Activated naive CD8-positive, alpha-beta T cell treated with anti-CD3 and anti-CD28 coated beads, Interleukin-2, amount 10 ng/mL, durations not matched to agents 7 days and 5 days (primary cell): ENCODE measurements at regions not wholly inside any gene's neighbourhood (a gene's known extent, or its start where the extent isn't known, plus 50 kb on each side); places are given as distances from the start of the nearest gene placed in this dataset.
A peak's percentile ranks its signal among the peaks of the same experiment; 100 is the strongest.

ENCODE experiments used
- ATAC-seq: fragments of 150-1000 bp; cut with Tn5 transposase; one replicate; pipeline ENCODE4 v1.10.0; 2021; ENCODE audit warnings: low read depth, moderate library complexity
- POLR2A ChIA-PET: fragments of 350-600 bp; sonication (Branson Sonifier 250); formaldehyde crosslinking; loops from one replicate; lab custom pipeline; 2021; ENCODE audit warnings: antibody characterized with exemption; lab: Charles Lee
- DNase-seq: peaks from one replicate; pipeline ENCODE4 v3.0.0; 2021
- H3K27ac Mint-ChIP-seq: one replicate; pipeline ENCODE4 v1.8.0; 2022; ENCODE audit warnings: mild to moderate bottlenecking, mixed read lengths
- H3K27me3 Mint-ChIP-seq: one replicate; pipeline ENCODE4 v1.8.0; 2022; ENCODE audit warnings: mild to moderate bottlenecking, moderate library complexity, mixed read lengths
- H3K36me3 Mint-ChIP-seq: one replicate; pipeline ENCODE4 v1.8.0; 2021; ENCODE audit warnings: mild to moderate bottlenecking, mixed read lengths
- H3K4me1 Mint-ChIP-seq: one replicate; pipeline ENCODE4 v1.8.0; 2021; ENCODE audit warnings: mixed read lengths
- H3K4me3 Mint-ChIP-seq: one replicate; pipeline ENCODE4 v1.8.0; 2022; ENCODE audit warnings: mild to moderate bottlenecking, moderate library complexity, mixed read lengths
- H3K9me3 Mint-ChIP-seq: one replicate; pipeline ENCODE4 v1.8.0; 2021; ENCODE audit warnings: mixed read lengths

DNA sequence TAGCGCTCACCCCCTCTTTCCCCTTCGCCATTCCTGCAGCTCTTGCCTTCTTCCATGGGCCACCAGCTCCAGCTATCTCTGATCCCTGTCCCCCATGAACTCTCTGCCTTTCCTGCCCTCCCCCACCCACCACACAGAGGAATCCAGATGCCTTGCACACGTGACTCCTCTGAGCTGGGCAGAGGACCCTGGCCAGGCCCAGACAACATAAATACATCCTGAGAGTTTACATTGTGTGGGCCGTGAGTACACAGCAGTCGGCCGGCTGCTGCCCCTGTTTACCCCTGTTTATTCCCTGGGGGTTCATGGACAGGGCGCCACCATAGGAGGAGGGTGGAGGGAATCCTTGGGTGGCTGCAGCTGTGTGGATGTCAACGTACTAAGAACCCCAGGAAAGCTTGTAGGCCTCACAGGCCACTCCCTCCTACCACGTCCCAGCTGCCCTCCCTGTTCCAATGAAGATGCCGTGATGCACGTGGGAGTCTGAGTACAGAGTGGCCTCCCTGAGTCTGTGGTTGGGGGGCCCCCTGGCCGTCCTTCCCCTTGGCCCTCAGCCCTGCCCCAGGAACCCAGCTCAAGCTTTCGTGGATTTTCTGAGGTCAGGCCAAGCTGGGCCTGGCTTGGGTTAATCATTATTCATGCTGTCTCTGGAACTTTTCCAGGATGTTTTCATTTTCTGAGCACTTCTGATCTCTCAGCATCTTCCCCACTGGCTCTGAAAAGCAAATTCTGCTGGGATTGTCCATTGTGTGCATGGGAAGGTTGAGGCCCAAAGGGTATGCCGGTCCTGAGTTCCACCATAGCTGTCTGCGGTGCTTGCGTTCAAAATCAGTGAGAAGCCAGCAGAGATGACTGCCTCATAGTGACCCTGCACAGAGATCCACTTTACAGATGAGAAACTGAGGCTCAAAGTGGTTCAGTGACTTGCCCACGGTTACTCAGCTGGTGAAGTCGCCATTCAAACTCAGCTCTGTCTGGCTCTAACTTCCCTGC lies 136.3 kb downstream of the MRPL14 start:
- Mint-ChIP-seq H3K9me3 (no peaks in the 10 kb centered on the region), H3K4me3 (no peak overlapping the region), H3K27ac (no peak overlapping the region), H3K27me3 (peaks cover 3% of the 10 kb centered on the region), H3K36me3 (no peaks in the 10 kb centered on the region), H3K4me1 (no peaks in the 10 kb centered on the region)
- POLR2A ChIA-PET = no interaction called here
- ATAC-seq (no peak), DNase-seq (peak; percentile 15)

DNA sequence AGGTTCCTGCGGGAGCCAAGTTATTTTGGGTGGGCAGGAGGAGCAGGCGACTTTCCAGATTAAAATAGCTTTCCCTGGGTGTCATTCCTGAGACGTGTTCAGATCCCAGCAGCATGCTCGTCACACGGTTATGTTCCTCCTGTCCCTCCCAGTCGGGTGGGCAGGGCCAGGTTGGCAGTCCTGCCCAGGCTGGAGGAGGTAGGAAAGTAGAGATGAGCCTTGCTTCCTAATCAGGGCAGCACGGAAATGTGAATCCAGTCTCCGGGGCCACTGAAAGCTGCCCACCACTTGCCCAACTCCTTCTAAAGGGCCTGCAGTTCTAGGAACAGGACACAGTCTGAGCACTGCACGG lies 137.0 kb downstream of the MRPL14 start:
- Mint-ChIP-seq H3K4me1 (no peaks in the 10 kb centered on the region), H3K36me3 (no peaks in the 10 kb centered on the region), H3K27me3 (peaks cover 3% of the 10 kb centered on the region), H3K27ac (no peak overlapping the region), H3K4me3 (no peak overlapping the region), H3K9me3 (no peaks in the 10 kb centered on the region)
- DNase-seq (no peak), ATAC-seq (no peak)
- POLR2A ChIA-PET = no interaction called here

DNA sequence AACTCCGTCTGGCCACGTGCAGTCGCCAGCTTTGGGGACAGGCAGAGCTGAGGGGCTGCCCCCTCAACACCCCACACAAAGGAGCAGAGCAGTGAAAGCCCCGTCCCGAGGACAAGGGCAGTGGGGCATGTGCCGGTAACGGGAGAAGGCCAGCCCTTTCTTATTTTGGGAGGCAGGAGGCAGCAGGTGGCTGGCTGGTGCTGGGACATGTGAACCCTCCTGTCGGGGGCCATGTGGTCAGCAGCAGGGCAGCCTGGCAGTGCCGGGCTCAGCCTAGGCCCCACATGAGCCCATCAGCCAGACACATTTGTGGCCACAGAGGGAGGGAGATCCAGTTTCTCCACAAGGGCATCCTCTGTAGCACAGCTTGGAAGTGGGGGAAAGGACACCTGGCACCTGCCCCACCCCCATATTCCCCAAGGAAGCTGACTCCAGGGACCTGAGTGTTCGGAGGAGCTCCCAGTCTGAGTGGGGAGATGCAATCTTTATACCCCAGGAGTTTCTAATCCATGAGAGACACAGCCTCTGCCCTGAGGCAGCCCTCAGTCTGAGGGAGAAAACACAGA lies 137.6 kb downstream of the MRPL14 start:
- Mint-ChIP-seq H3K27ac (no peak overlapping the region), H3K9me3 (no peaks in the 10 kb centered on the region), H3K4me3 (no peak overlapping the region), H3K36me3 (no peaks in the 10 kb centered on the region), H3K27me3 (peaks cover 3% of the 10 kb centered on the region), H3K4me1 (no peaks in the 10 kb centered on the region)
- DNase-seq (no peak), ATAC-seq (no peak)
- POLR2A ChIA-PET = no interaction called here

DNA sequence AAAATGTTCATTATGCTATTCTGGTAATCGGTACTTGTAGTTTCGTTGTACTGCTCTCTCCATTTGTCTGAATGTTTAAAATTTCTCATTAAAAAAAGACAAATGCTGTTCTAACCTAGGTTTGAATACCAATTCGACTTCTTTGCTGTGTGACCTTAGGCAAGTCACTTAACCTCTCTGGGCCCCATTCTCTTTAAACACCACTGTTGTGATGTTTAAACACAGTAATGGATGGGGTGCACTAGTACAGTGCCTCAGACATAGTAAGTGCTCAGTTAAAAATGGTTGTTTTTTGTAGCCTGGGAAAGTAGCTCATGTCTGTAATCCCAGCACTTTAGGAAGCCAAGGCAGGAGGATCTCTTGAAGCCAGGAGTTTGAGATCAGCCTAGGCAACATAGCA lies 138.5 kb downstream of the MRPL14 start:
- H3K27ac Mint-ChIP-seq = no peak overlapping the region

DNA sequence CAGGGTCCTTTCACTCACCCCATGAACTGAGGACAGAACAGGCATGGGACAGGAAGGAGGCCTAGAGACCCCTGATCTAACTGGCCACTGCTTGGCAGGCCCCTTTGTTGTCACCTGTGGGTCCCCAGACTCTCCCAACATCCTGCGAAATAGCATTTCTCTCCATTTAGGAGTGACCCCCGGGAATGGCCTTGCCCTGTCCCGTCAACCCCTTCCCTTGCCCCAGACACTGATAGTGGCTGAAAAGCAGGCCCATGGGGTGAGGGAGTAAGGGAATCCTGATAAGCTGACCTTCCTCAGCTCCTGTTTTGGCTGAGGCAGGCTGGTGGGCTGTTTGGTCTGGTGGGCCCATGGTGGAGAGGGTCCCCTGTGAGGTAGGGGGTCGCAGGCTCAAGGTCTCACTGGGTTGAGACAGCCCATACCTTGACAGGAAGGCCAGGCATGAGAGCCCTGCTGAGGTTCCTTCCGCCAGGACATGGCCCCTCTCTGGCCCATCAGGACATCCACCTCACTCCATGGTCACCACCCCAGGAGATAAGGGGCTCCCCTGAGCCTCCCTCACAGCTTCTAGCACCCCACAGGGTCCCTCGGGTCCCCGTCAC lies 139.3 kb downstream of the MRPL14 start:
- H3K27me3 Mint-ChIP-seq = peaks cover 4% of the 10 kb centered on the region
- ATAC-seq = no peak
- no peaks in the 10 kb centered on the region for H3K36me3 Mint-ChIP-seq
- H3K9me3 Mint-ChIP-seq = no peaks in the 10 kb centered on the region
- H3K27ac Mint-ChIP-seq = no peak overlapping the region
- H3K4me3 Mint-ChIP-seq = no peak overlapping the region
- POLR2A ChIA-PET = no interaction called here
- DNase-seq = no peak
- H3K4me1 Mint-ChIP-seq = no peaks in the 10 kb centered on the region

More for the DNA sequence above, 138.5 kb downstream of the MRPL14 start:
- Mint-ChIP-seq H3K9me3 (no peaks in the 10 kb centered on the region), H3K4me3 (no peak overlapping the region), H3K27me3 (peaks cover 4% of the 10 kb centered on the region), H3K36me3 (no peaks in the 10 kb centered on the region), H3K4me1 (no peaks in the 10 kb centered on the region)
- POLR2A ChIA-PET = no interaction called here
- ATAC-seq = no peak
- DNase-seq = no peak

DNA sequence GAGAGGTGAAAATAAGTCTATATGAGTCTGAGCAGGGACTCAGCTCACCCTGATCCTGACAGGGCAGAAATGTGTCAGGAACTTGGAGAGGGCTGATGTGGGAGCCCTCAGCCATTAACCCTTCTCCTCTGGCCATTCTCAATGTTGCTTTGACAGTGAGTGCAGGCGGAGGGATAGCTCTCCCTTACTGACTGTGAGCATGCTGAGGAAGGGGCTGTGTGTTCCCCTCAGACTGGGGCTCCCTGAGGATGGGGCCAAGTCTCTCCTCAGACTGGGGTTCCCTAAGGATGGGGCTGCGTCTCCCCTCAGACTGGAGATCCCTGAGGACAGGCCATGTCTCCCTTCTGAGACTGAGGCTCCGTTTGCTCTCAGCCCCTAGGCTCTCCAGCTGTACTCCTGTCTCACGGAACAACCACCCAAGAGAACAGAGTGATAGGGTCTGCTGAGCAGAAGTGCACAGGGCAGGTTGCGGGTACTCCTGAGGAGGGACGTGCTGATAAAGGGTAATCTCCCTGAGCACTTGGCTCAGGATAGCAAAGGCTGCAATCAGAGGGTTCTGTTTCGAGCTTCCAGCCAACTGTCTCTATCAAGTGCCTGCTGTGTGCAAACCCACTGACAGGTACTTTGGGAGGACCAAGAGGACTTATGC lies 141.0 kb downstream of the MRPL14 start:
- no peaks in the 10 kb centered on the region for H3K36me3 Mint-ChIP-seq
- H3K4me3 Mint-ChIP-seq = no peak overlapping the region
- H3K27ac Mint-ChIP-seq = no peak overlapping the region
- POLR2A ChIA-PET = no interaction called here
- H3K9me3 Mint-ChIP-seq = no peaks in the 10 kb centered on the region
- ATAC-seq (no peak), DNase-seq (peak; percentile 7)
- H3K27me3 Mint-ChIP-seq = peaks cover 4% of the 10 kb centered on the region
- no peaks in the 10 kb centered on the region for H3K4me1 Mint-ChIP-seq

GRCh38 chr6:43985329-43985728 lies 141.9 kb downstream of the MRPL14 start:
- Mint-ChIP-seq H3K27me3 (peaks cover 4% of the 10 kb centered on the region), H3K9me3 (no peaks in the 10 kb centered on the region), H3K4me1 (no peaks in the 10 kb centered on the region), H3K36me3 (no peaks in the 10 kb centered on the region), H3K4me3 (no peak overlapping the region), H3K27ac (no peak overlapping the region)
- POLR2A ChIA-PET = no interaction called here
- DNase-seq (peak; percentile 7), ATAC-seq (no peak)

DNA sequence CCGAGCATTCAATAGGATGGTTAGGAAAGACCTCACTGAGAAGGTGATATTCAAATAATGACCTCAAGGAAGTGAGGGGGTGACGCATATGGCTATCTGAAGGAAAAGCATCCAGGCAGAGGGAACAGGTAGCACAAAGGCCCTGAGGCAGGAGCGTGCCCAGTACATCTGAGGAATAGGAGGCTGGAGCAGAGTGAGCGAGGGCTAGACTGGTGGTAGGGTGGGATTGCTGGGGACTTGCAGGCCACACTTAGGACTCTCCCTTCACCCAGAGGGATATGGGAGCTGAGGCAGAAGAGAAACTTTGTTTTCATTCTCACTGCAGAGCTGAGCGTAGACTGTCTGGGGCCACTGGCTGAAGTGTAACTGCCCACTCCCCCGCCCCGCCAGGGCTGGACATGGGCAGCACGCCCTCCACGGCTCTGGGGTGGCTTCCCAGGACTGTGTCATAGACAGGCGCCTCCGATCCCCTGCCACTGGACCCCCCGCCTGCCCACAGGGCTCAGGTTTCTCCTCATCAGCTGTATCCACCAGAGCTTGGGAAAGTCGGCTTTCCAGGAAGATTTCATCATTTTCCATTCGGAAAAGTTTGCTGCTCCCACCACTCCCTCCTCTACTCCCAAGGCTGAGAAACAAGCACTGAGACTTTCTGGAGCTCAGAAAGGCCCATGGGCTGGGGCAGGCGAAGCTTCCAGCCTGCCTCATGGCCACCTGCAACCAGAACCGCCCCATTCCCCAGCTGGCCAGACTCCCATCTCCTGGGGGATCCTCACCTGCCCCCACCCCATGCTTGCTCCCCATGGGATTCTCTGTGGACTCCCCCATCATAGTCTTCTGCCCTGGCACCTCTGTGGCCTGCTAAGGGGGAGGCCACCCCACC lies 142.6 kb downstream of the MRPL14 start:
- ATAC-seq (no peak), DNase-seq (peak; percentile 19)
- Mint-ChIP-seq H3K36me3 (no peaks in the 10 kb centered on the region), H3K27me3 (peaks cover 4% of the 10 kb centered on the region), H3K27ac (peak overlapping the region; percentile 10), H3K9me3 (no peaks in the 10 kb centered on the region), H3K4me1 (no peaks in the 10 kb centered on the region), H3K4me3 (no peak overlapping the region)
- POLR2A ChIA-PET = no interaction called here

- DNase-seq (no peak), ATAC-seq (no peak)
- POLR2A ChIA-PET = no interaction called here
- Mint-ChIP-seq H3K27ac (no peak overlapping the region), H3K4me3 (no peak overlapping the region), H3K4me1 (no peaks in the 10 kb centered on the region), H3K9me3 (no peaks in the 10 kb centered on the region), H3K27me3 (peaks cover 2% of the 10 kb centered on the region), H3K36me3 (no peaks in the 10 kb centered on the region)
Measured at GRCh38 chr6:43983632-43984031, 143.6 kb downstream of the MRPL14 start.

- H3K4me1 Mint-ChIP-seq = no peaks in the 10 kb centered on the region
- ATAC-seq = no peak
- H3K36me3 Mint-ChIP-seq = no peaks in the 10 kb centered on the region
- DNase-seq = no peak
- H3K27ac Mint-ChIP-seq = no peak overlapping the region
- no peak overlapping the region for H3K4me3 Mint-ChIP-seq
- POLR2A ChIA-PET = no interaction called here
- H3K27me3 Mint-ChIP-seq = peaks cover 2% of the 10 kb centered on the region
- no peaks in the 10 kb centered on the region for H3K9me3 Mint-ChIP-seq
Measured at GRCh38 chr6:43983191-43983590, 144.1 kb downstream of the MRPL14 start.

- POLR2A ChIA-PET = no interaction called here
- peaks cover 4% of the 10 kb centered on the region for H3K27me3 Mint-ChIP-seq
- ATAC-seq (no peak), DNase-seq (peak; percentile 2)
- no peaks in the 10 kb centered on the region for H3K36me3 Mint-ChIP-seq
- no peaks in the 10 kb centered on the region for H3K9me3 Mint-ChIP-seq
- no peak overlapping the region for H3K4me3 Mint-ChIP-seq
- peaks cover 6% of the 10 kb centered on the region for H3K4me1 Mint-ChIP-seq
- H3K27ac Mint-ChIP-seq = no peak overlapping the region
Measured at GRCh38 chr6:43982084-43982625, 145.1 kb downstream of the MRPL14 start.

GRCh38 chr6:43981363-43981990 lies 145.8 kb downstream of the MRPL14 start:
- no peaks in the 10 kb centered on the region for H3K36me3 Mint-ChIP-seq
- H3K9me3 Mint-ChIP-seq = peaks cover 2% of the 10 kb centered on the region
- peak; percentile 4 for DNase-seq
- POLR2A ChIA-PET = no interaction called here
- H3K4me1 Mint-ChIP-seq = peaks cover 8% of the 10 kb centered on the region
- no peak overlapping the region for H3K27ac Mint-ChIP-seq
- H3K27me3 Mint-ChIP-seq = peaks cover 8% of the 10 kb centered on the region
- no peak overlapping the region for H3K4me3 Mint-ChIP-seq
- ATAC-seq = no peak
